DOHH2 (cell line): ENCODE measurements at regions not wholly inside any gene's neighbourhood (a gene's known extent, or its start where the extent isn't known, plus 50 kb on each side); places are given as distances from the start of the nearest gene placed in this dataset.

ENCODE experiments used
- CTCF ChIP-seq: fragments of 200-600 bp; sonication (generic); IDR thresholded peaks from one replicate; pipeline ENCODE4 v1.5.1; 2014; ENCODE audit warnings: antibody characterized with exemption, mild to moderate bottlenecking, low read depth, low read length; ENCODE audit not compliant: poor library complexity, severe bottlenecking
- EZH2phosphoT487 ChIP-seq: fragments of 200-600 bp; sonication (generic); IDR thresholded peaks from 2 replicates; pipeline ENCODE4 v1.6.1; 2017; ENCODE audit warnings: borderline replicate concordance, mild to moderate bottlenecking, antibody characterized with exemption, low read length, moderate library complexity, mixed read lengths

DNA sequence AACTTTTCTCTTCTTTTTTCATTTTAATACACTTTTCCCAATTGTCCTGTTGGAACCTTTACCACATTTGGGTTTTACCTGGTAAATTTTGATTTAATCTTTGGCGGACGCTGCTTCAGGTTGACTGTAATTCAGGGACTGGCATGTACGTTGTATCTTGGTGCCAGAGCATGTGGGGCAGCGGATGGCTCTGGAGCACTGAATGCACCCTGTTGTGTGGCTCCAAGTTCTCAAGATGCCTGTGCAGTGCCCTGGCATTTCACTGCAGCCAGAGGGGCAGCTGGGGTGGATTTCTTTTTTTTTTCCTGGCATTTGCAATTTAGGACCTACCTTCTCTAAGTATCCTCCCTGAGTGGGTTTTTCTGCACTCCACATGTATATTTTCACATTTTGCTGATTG, 242.2 kb downstream of the BLID start:
- TF ChIP-seq CTCF (no peak), EZH2phosphoT487 (no peak)
